HEK293 (cell line): ENCODE measurements at regions not wholly inside any gene's neighbourhood (a gene's known extent, or its start where the extent isn't known, plus 50 kb on each side); places are given as distances from the start of the nearest gene placed in this dataset.

Source experiments
- CTCF ChIA-PET: fragments of 350-600 bp; formaldehyde crosslinking; extraction: SDS; loops from one replicate; lab custom pipeline; 2021; ENCODE audit warnings: antibody characterized with exemption; lab: Yijun Ruan, JAX
- POLR2A ChIA-PET: fragments of 300-600 bp; formaldehyde crosslinking; extraction: SDS; loops from one replicate; lab custom pipeline; 2020; ENCODE audit warnings: antibody characterized with exemption, inconsistent platforms; lab: Yijun Ruan, JAX
- H3K27ac ChIP-seq: fragments of 200-500 bp; sonication (Bioruptor generic); 2 replicates; pipeline ENCODE4 v1.5.1; 2014; ENCODE audit warnings: low read depth, low read length, control low read depth, inconsistent platforms; ENCODE audit errors: extremely low read depth
- H3K36me3 ChIP-seq, 2 experiments: fragments of 200-500 bp in 1 of 2; sonication (Bioruptor generic) in 1 of 2; 1 replicate in 1 of 2; 2 replicates in 1 of 2; pipeline ENCODE4 v1.5.1; 2014 to 2017; ENCODE audit warnings: inconsistent platforms in 2 of 2, low read length in 2 of 2; ENCODE audit not compliant: control insufficient read depth in 2 of 2, insufficient read depth in 1 of 2
- H3K4me1 ChIP-seq: fragments of 200-500 bp; sonication (Bioruptor generic); 2 replicates; pipeline ENCODE4 v1.5.1; 2014; ENCODE audit warnings: mild to moderate bottlenecking, low read length, inconsistent platforms; ENCODE audit not compliant: control insufficient read depth, insufficient read depth
- H3K4me3 ChIP-seq: 2 replicates; pipeline ENCODE4 v1.5.1; 2011; ENCODE audit warnings: low read depth, mild to moderate bottlenecking, control low read depth, low read length, moderate library complexity
- H3K9me3 ChIP-seq: fragments of 200-500 bp; sonication (Bioruptor generic); 2 replicates; pipeline ENCODE4 v1.5.1; 2014; ENCODE audit warnings: low read depth, low read length, inconsistent platforms; ENCODE audit not compliant: control insufficient read depth, insufficient read depth
- EGR2 ChIP-seq: fragments of 450-650 bp; formaldehyde crosslinking; IDR thresholded peaks from 2 replicates; pipeline ENCODE4 v1.5.1; 2016; ENCODE audit warnings: low read depth, missing biosample characterization, missing genetic modification characterization
- GLIS1 ChIP-seq: fragments of 450-650 bp; formaldehyde crosslinking; IDR thresholded peaks from 2 replicates; pipeline ENCODE4 v1.5.1; 2016; ENCODE audit warnings: missing biosample characterization, missing genetic modification characterization
- INSM2 ChIP-seq: fragments of 450-650 bp; formaldehyde crosslinking; IDR thresholded peaks from 2 replicates; pipeline ENCODE4 v1.5.1; 2016; ENCODE audit warnings: missing biosample characterization, missing genetic modification characterization
- KLF8 ChIP-seq: fragments of 450-650 bp; formaldehyde crosslinking; IDR thresholded peaks from 2 replicates; pipeline ENCODE4 v1.5.1; 2016; ENCODE audit warnings: missing biosample characterization, missing genetic modification characterization
- KLF9 ChIP-seq: fragments of 450-650 bp; formaldehyde crosslinking; IDR thresholded peaks from 2 replicates; pipeline ENCODE4 v1.5.1; 2016; ENCODE audit warnings: missing biosample characterization, missing genetic modification characterization, low read depth
- SALL2 ChIP-seq: fragments of 450-650 bp; formaldehyde crosslinking; IDR thresholded peaks from 2 replicates; pipeline ENCODE4 v1.5.0; 2017; ENCODE audit warnings: missing biosample characterization, mild to moderate bottlenecking, missing genetic modification characterization, borderline replicate concordance
- SETDB1 ChIP-seq: IDR thresholded peaks from one replicate; pipeline ENCODE4 v1.6.1; 2017; ENCODE audit warnings: mild to moderate bottlenecking, low read length, moderate library complexity, mixed read lengths; ENCODE audit not compliant: insufficient read length
- ZBTB21 ChIP-seq: fragments of 450-650 bp; formaldehyde crosslinking; IDR thresholded peaks from 2 replicates; pipeline ENCODE4 v1.5.1; 2017; ENCODE audit warnings: missing biosample characterization, missing genetic modification characterization
- ZFP3 ChIP-seq: fragments of 450-650 bp; formaldehyde crosslinking; IDR thresholded peaks from 2 replicates; pipeline ENCODE4 v1.5.1; 2016; ENCODE audit warnings: low read depth, missing biosample characterization, missing genetic modification characterization
- ZNF335 ChIP-seq: fragments of 450-650 bp; formaldehyde crosslinking; conservative IDR thresholded peaks from 2 replicates; pipeline ENCODE4 v1.5.1; 2016; ENCODE audit warnings: missing biosample characterization, missing genetic modification characterization
- ZNF391 ChIP-seq: fragments of 450-650 bp; formaldehyde crosslinking; IDR thresholded peaks from 2 replicates; pipeline ENCODE4 v1.5.1; 2016; ENCODE audit warnings: low read depth, missing biosample characterization, missing genetic modification characterization, borderline replicate concordance
- ZNF596 ChIP-seq: fragments of 450-650 bp; IDR thresholded peaks from 2 replicates; pipeline ENCODE4 v1.5.0; 2018; ENCODE audit warnings: missing biosample characterization, mild to moderate bottlenecking, missing genetic modification characterization, moderate library complexity
- ZNF600 ChIP-seq: fragments of 450-650 bp; formaldehyde crosslinking; IDR thresholded peaks from 2 replicates; pipeline ENCODE4 v1.5.1; 2016; ENCODE audit warnings: missing biosample characterization, missing genetic modification characterization
- ZNF670 ChIP-seq: fragments of 450-650 bp; formaldehyde crosslinking; IDR thresholded peaks from 2 replicates; pipeline ENCODE4 v1.5.1; 2016; ENCODE audit warnings: missing biosample characterization, missing genetic modification characterization, low read depth
- ZNF747 ChIP-seq: fragments of 450-650 bp; formaldehyde crosslinking; IDR thresholded peaks from 2 replicates; pipeline ENCODE4 v1.5.1; 2016; ENCODE audit warnings: missing biosample characterization, missing genetic modification characterization
- TF ChIP-seq, protein P1 (sequence below): fragments of 450-650 bp; formaldehyde crosslinking; IDR thresholded peaks from 2 replicates; pipeline ENCODE4 v1.5.1; 2016; ENCODE audit warnings: missing biosample characterization, missing genetic modification characterization, borderline replicate concordance
- TF ChIP-seq, protein P2 (sequence below): fragments of 450-650 bp; formaldehyde crosslinking; IDR thresholded peaks from 2 replicates; pipeline ENCODE4 v1.5.1; 2016; ENCODE audit warnings: missing biosample characterization, missing genetic modification characterization

DNA sequence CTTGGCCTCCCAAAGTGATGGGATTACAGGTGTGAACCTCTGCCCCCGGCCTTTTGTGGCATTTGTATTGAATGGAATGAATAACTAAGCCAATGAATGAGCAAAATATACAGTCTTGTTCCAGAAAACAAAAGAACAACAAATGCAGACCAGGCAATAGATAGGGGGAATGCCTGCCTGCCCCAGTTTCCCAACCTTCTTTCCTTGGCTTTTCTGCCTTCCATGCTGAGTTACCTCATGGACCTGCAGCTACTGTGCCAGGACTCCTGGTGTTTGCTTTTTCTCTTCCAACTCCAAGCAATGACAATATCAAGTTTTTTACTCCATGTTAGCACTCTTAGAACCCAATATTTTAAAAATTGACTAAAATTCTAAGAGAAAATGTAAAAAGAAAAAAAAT, 58.6 kb upstream of the BACH1 start:
- no peak for TF ChIP-seq ZNF600
- TF ChIP-seq, protein P1, sequence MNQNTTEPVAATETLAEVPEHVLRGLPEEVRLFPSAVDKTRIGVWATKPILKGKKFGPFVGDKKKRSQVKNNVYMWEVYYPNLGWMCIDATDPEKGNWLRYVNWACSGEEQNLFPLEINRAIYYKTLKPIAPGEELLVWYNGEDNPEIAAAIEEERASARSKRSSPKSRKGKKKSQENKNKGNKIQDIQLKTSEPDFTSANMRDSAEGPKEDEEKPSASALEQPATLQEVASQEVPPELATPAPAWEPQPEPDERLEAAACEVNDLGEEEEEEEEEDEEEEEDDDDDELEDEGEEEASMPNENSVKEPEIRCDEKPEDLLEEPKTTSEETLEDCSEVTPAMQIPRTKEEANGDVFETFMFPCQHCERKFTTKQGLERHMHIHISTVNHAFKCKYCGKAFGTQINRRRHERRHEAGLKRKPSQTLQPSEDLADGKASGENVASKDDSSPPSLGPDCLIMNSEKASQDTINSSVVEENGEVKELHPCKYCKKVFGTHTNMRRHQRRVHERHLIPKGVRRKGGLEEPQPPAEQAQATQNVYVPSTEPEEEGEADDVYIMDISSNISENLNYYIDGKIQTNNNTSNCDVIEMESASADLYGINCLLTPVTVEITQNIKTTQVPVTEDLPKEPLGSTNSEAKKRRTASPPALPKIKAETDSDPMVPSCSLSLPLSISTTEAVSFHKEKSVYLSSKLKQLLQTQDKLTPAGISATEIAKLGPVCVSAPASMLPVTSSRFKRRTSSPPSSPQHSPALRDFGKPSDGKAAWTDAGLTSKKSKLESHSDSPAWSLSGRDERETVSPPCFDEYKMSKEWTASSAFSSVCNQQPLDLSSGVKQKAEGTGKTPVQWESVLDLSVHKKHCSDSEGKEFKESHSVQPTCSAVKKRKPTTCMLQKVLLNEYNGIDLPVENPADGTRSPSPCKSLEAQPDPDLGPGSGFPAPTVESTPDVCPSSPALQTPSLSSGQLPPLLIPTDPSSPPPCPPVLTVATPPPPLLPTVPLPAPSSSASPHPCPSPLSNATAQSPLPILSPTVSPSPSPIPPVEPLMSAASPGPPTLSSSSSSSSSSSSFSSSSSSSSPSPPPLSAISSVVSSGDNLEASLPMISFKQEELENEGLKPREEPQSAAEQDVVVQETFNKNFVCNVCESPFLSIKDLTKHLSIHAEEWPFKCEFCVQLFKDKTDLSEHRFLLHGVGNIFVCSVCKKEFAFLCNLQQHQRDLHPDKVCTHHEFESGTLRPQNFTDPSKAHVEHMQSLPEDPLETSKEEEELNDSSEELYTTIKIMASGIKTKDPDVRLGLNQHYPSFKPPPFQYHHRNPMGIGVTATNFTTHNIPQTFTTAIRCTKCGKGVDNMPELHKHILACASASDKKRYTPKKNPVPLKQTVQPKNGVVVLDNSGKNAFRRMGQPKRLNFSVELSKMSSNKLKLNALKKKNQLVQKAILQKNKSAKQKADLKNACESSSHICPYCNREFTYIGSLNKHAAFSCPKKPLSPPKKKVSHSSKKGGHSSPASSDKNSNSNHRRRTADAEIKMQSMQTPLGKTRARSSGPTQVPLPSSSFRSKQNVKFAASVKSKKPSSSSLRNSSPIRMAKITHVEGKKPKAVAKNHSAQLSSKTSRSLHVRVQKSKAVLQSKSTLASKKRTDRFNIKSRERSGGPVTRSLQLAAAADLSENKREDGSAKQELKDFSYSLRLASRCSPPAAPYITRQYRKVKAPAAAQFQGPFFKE (tag by site-specific recombination): no peak
- no peak overlapping the region for H3K4me3 ChIP-seq
- H3K27ac ChIP-seq: no peak overlapping the region
- H3K4me1 ChIP-seq: no peaks in the 10 kb centered on the region
- H3K36me3 ChIP-seq: no peaks in the 10 kb centered on the region
- POLR2A ChIA-PET: no interaction called here
- H3K9me3 ChIP-seq: no peaks in the 10 kb centered on the region
- CTCF ChIA-PET: interaction anchor here (0.6 kb wide), 2 partner anchors 24 to 61 kb away, joined by 3 to 4 read pairs; no protein-coding TSS in a partner anchor

- CTCF ChIA-PET: interaction anchor here (1.2 kb wide), 1 partner anchor 10 kb away, joined by 3 read pairs; no protein-coding TSS in a partner anchor
- POLR2A ChIA-PET: no interaction called here
Measured at GRCh38 chr21:29242201-29242600, 56.5 kb upstream of the BACH1 start.

GRCh38 chr21:29243188-29243587, 55.5 kb upstream of the BACH1 start:
- H3K4me1 ChIP-seq: no peaks in the 10 kb centered on the region

More at GRCh38 chr21:29242201-29242600, 56.5 kb upstream of the BACH1 start:
- no peaks in the 10 kb centered on the region for H3K9me3 ChIP-seq
- H3K27ac ChIP-seq: no peak overlapping the region
- no peaks in the 10 kb centered on the region for H3K4me1 ChIP-seq
- H3K36me3 ChIP-seq: no peaks in the 10 kb centered on the region
- TF ChIP-seq KLF8 (tag by site-specific recombination) (no peak), SALL2 (tag by site-specific recombination) (no peak), ZNF596 (tag by site-specific recombination) (no peak), KLF9 (no peak), INSM2 (no peak), SETDB1 (no peak), ZFP3 (no peak), EGR2 (no peak)
- H3K4me3 ChIP-seq: no peak overlapping the region

More at GRCh38 chr21:29243188-29243587, 55.5 kb upstream of the BACH1 start:
- ChIA-PET CTCF (interaction anchor here (0.9 to 1.2 kb wide), 2 partner anchors 10 to 13 kb away, joined by 3 read pairs; no protein-coding TSS in a partner anchor), POLR2A (no interaction called here)
- no peak overlapping the region for H3K27ac ChIP-seq
- TF ChIP-seq ZNF747 (no peak), ZNF335 (tag by site-specific recombination) (no peak), ZNF670 (tag by site-specific recombination) (no peak), ZNF391 (tag by site-specific recombination) (no peak), ZBTB21 (tag by site-specific recombination) (no peak), GLIS1 (no peak)
- TF ChIP-seq, protein P2, sequence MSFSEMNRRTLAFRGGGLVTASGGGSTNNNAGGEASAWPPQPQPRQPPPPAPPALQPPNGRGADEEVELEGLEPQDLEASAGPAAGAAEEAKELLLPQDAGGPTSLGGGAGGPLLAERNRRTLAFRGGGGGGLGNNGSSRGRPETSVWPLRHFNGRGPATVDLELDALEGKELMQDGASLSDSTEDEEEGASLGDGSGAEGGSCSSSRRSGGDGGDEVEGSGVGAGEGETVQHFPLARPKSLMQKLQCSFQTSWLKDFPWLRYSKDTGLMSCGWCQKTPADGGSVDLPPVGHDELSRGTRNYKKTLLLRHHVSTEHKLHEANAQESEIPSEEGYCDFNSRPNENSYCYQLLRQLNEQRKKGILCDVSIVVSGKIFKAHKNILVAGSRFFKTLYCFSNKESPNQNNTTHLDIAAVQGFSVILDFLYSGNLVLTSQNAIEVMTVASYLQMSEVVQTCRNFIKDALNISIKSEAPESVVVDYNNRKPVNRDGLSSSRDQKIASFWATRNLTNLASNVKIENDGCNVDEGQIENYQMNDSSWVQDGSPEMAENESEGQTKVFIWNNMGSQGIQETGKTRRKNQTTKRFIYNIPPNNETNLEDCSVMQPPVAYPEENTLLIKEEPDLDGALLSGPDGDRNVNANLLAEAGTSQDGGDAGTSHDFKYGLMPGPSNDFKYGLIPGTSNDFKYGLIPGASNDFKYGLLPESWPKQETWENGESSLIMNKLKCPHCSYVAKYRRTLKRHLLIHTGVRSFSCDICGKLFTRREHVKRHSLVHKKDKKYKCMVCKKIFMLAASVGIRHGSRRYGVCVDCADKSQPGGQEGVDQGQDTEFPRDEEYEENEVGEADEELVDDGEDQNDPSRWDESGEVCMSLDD (tag by site-specific recombination): no peak
- H3K4me3 ChIP-seq: no peak overlapping the region
- H3K9me3 ChIP-seq: no peaks in the 10 kb centered on the region
- no peaks in the 10 kb centered on the region for H3K36me3 ChIP-seq
